DND-41 (cell line): ENCODE measurements at regions not wholly inside any gene's neighbourhood (a gene's known extent, or its start where the extent isn't known, plus 50 kb on each side); places are given as distances from the start of the nearest gene placed in this dataset.

Experiments
- CTCF ChIP-seq: IDR thresholded peaks from 2 replicates; pipeline ENCODE4 v1.5.1; 2012; ENCODE audit warnings: borderline replicate concordance, low read length, moderate library complexity, mild to moderate bottlenecking; ENCODE audit not compliant: poor library complexity, severe bottlenecking; ENCODE audit errors: extremely low read depth
- EZH2 ChIP-seq: IDR thresholded peaks from 3 replicates; pipeline ENCODE4 v1.6.1; 2012; ENCODE audit warnings: borderline replicate concordance, low read depth, mild to moderate bottlenecking, moderate library complexity, low read length, inconsistent platforms; ENCODE audit not compliant: severe bottlenecking

- TF ChIP-seq CTCF: no peak
- TF ChIP-seq EZH2: no peak
These were observed 101.7 kb upstream of the COL8A1 start for GRCh38 chr3:99536555-99537314.
